Smooth muscle cell (in vitro differentiated cells): ENCODE measurements at regions not wholly inside any gene's neighbourhood (a gene's known extent, or its start where the extent isn't known, plus 50 kb on each side); places are given as distances from the start of the nearest gene placed in this dataset.

Experiments used
- DNase-seq: peaks from one replicate; lab custom pipeline; 2025; ENCODE audit not compliant: unreplicated experiment; lab: John Stamatoyannopoulos, UW
- H2AFZ ChIP-seq: fragments of 200-600 bp; sonication (generic); 2 replicates; pipeline ENCODE4 v1.6.0; 2016; ENCODE audit warnings: antibody characterized with exemption, low read depth, mild to moderate bottlenecking
- H3F3A ChIP-seq: fragments of 200-600 bp; sonication (generic); 2 replicates; pipeline ENCODE4 v1.6.0; 2017; ENCODE audit warnings: antibody characterized with exemption, low read depth
- H3K27ac ChIP-seq: fragments of 200-600 bp; sonication (generic); 2 replicates; pipeline ENCODE4 v1.5.1; 2016; ENCODE audit warnings: low read depth, mild to moderate bottlenecking
- H3K27me3 ChIP-seq: fragments of 200-600 bp; sonication (generic); 2 replicates; pipeline ENCODE4 v1.6.1; 2016; ENCODE audit warnings: low read depth, mild to moderate bottlenecking
- H3K36me3 ChIP-seq: fragments of 200-600 bp; sonication (generic); 2 replicates; pipeline ENCODE4 v1.5.1; 2016; ENCODE audit warnings: low read depth
- H3K4me1 ChIP-seq: fragments of 200-600 bp; sonication (generic); 2 replicates; pipeline ENCODE4 v1.5.1; 2016; ENCODE audit warnings: low read depth
- H3K4me2 ChIP-seq: fragments of 200-600 bp; sonication (generic); 2 replicates; pipeline ENCODE4 v1.6.0; 2016; ENCODE audit warnings: mild to moderate bottlenecking
- H3K4me3 ChIP-seq: fragments of 200-600 bp; sonication (generic); 2 replicates; pipeline ENCODE4 v1.5.1; 2016; ENCODE audit warnings: mild to moderate bottlenecking
- H3K79me2 ChIP-seq: fragments of 200-600 bp; sonication (generic); 2 replicates; pipeline ENCODE4 v1.6.0; 2016; ENCODE audit warnings: low read depth, mild to moderate bottlenecking
- H3K9ac ChIP-seq: fragments of 200-600 bp; sonication (generic); 2 replicates; pipeline ENCODE4 v1.6.0; 2016; ENCODE audit warnings: low read depth
- H3K9me3 ChIP-seq: fragments of 200-600 bp; sonication (generic); replicated peaks from 2 replicates; pipeline ENCODE4 v1.5.1; 2016; ENCODE audit warnings: low read depth
- H4K20me1 ChIP-seq: fragments of 200-600 bp; sonication (generic); 2 replicates; pipeline ENCODE4 v1.6.0; 2016; ENCODE audit warnings: low read depth
- CTCF ChIP-seq: fragments of 200-600 bp; sonication (generic); IDR thresholded peaks from 2 replicates; pipeline ENCODE4 v1.5.1; 2017; ENCODE audit warnings: borderline replicate concordance, mild to moderate bottlenecking, antibody characterized with exemption; ENCODE audit not compliant: insufficient read depth, poor library complexity, severe bottlenecking
- WGBS: methylation state at CpG from one replicate; pipeline ENCODE4 v1.1.7; 2016; ENCODE audit warnings: low lambda C conversion rate; 5-methylcytosine and 5-hydroxymethylcytosine counted together

- no peaks in the 10 kb centered on the region for H3K79me2 ChIP-seq
- 75% methylated on average over 4 of the region's 4 CpGs for WGBS
- no peak overlapping the region for H3K4me2 ChIP-seq
- H3K4me1 ChIP-seq: no peaks in the 10 kb centered on the region
- H3K4me3 ChIP-seq: no peak overlapping the region
- H3K9ac ChIP-seq: no peak overlapping the region
- H3K27ac ChIP-seq: no peak overlapping the region
- no peaks in the 10 kb centered on the region for H3K36me3 ChIP-seq
- peaks cover 50% of the 10 kb centered on the region for H3K27me3 ChIP-seq
- DNase-seq: no peak
- H2AFZ ChIP-seq: no peak overlapping the region
- H4K20me1 ChIP-seq: no peaks in the 10 kb centered on the region
- TF ChIP-seq CTCF: no peak
- H3K9me3 ChIP-seq: no peaks in the 10 kb centered on the region
- H3F3A ChIP-seq: no peaks in the 10 kb centered on the region
Observed at GRCh38 chr4:77430847-77431246, 174.8 kb upstream of the CXCL13 start.

- H2AFZ ChIP-seq: no peak overlapping the region
- H3K9ac ChIP-seq: no peak overlapping the region
- no peaks in the 10 kb centered on the region for H3K79me2 ChIP-seq
- TF ChIP-seq CTCF: no peak
- no peaks in the 10 kb centered on the region for H3K36me3 ChIP-seq
- no peak overlapping the region for H3K27ac ChIP-seq
- H3K9me3 ChIP-seq: no peaks in the 10 kb centered on the region
- H4K20me1 ChIP-seq: no peaks in the 10 kb centered on the region
- no peak for DNase-seq
- H3F3A ChIP-seq: no peaks in the 10 kb centered on the region
- WGBS: 95% methylated on average over 1 of the region's 1 CpG
- no peak overlapping the region for H3K4me3 ChIP-seq
- peaks cover 44% of the 10 kb centered on the region for H3K27me3 ChIP-seq
- no peak overlapping the region for H3K4me2 ChIP-seq
- H3K4me1 ChIP-seq: no peaks in the 10 kb centered on the region
Observed at GRCh38 chr4:77431546-77431945, 174.1 kb upstream of the CXCL13 start.

- H2AFZ ChIP-seq: no peak overlapping the region
- no peaks in the 10 kb centered on the region for H4K20me1 ChIP-seq
- no peaks in the 10 kb centered on the region for H3F3A ChIP-seq
- no peak overlapping the region for H3K27ac ChIP-seq
- 38% methylated on average over 3 of the region's 3 CpGs for WGBS
- H3K4me2 ChIP-seq: peak overlapping the region; percentile 15
- no peaks in the 10 kb centered on the region for H3K36me3 ChIP-seq
- no peaks in the 10 kb centered on the region for H3K4me1 ChIP-seq
- H3K4me3 ChIP-seq: no peak overlapping the region
- TF ChIP-seq CTCF: peak; percentile 3
- H3K9me3 ChIP-seq: no peaks in the 10 kb centered on the region
- peaks cover 44% of the 10 kb centered on the region for H3K27me3 ChIP-seq
- no peak overlapping the region for H3K9ac ChIP-seq
- H3K79me2 ChIP-seq: no peaks in the 10 kb centered on the region
- no peak for DNase-seq
Observed at GRCh38 chr4:77432717-77433417, 172.8 kb upstream of the CXCL13 start.

- Histone ChIP-seq H3K9ac (no peak overlapping the region), H3K9me3 (no peaks in the 10 kb centered on the region), H3K4me1 (no peaks in the 10 kb centered on the region), H3F3A (no peaks in the 10 kb centered on the region), H3K79me2 (no peaks in the 10 kb centered on the region), H3K4me3 (no peak overlapping the region), H3K36me3 (no peaks in the 10 kb centered on the region), H3K27ac (no peak overlapping the region), H3K27me3 (peaks cover 42% of the 10 kb centered on the region), H2AFZ (no peak overlapping the region), H4K20me1 (no peaks in the 10 kb centered on the region), H3K4me2 (peak overlapping the region; percentile 15)
- 5% methylated on average over 2 of the region's 2 CpGs for WGBS
- no peak for DNase-seq
- TF ChIP-seq CTCF: peak; percentile 51
Observed at GRCh38 chr4:77433418-77433733, 172.2 kb upstream of the CXCL13 start.
